ENCODE measurements at regions not wholly inside any gene's neighbourhood (a gene's known extent, or its start where the extent isn't known, plus 50 kb on each side); places are given as distances from the start of the nearest gene placed in this dataset.

- Histone ChIP-seq H3K27me3 (ENCODE audit: low read depth) (no peaks in the 10 kb centered on the region), H3K4me3 (no peak overlapping the region), H3K36me3 (no peaks in the 10 kb centered on the region), H3K27ac (no peak overlapping the region), H3K4me1 (no peaks in the 10 kb centered on the region), H3K9me3 (no peaks in the 10 kb centered on the region)
- ATAC-seq: no peak
- no peak for DNase-seq
- no peak for TF ChIP-seq CTCF (IDR thresholded peaks at IDR 0.05)
- intact Hi-C loops (cut with DNase I): no loop called here
These were observed 220.6 kb upstream of the LYZL1 start for GRCh38 chr10:29068302-29068701.

- TF ChIP-seq CTCF (IDR thresholded peaks at IDR 0.05): no peak
- H3K36me3 ChIP-seq: no peaks in the 10 kb centered on the region
- ATAC-seq (no peak), DNase-seq (no peak)
- no peaks in the 10 kb centered on the region for H3K27me3 ChIP-seq (ENCODE audit: low read depth)
- no peak overlapping the region for H3K27ac ChIP-seq
- intact Hi-C loops (cut with DNase I): no loop called here
- H3K4me1 ChIP-seq: no peaks in the 10 kb centered on the region
- H3K4me3 ChIP-seq: no peak overlapping the region
- H3K9me3 ChIP-seq: no peaks in the 10 kb centered on the region
These were observed 219.9 kb upstream of the LYZL1 start for GRCh38 chr10:29068966-29069365.

- ATAC-seq: no peak
- no peak overlapping the region for H3K27ac ChIP-seq
- no peaks in the 10 kb centered on the region for H3K9me3 ChIP-seq
- no peak overlapping the region for H3K4me3 ChIP-seq
- no peak for TF ChIP-seq CTCF (IDR thresholded peaks at IDR 0.05)
- no peak for DNase-seq
- H3K4me1 ChIP-seq: no peaks in the 10 kb centered on the region
- H3K27me3 ChIP-seq (ENCODE audit: low read depth): no peaks in the 10 kb centered on the region
- H3K36me3 ChIP-seq: no peaks in the 10 kb centered on the region
- intact Hi-C loops (cut with DNase I): no loop called here
These were observed 218.9 kb upstream of the LYZL1 start for GRCh38 chr10:29069941-29070340.

- DNase-seq (no peak), ATAC-seq (no peak)
- Histone ChIP-seq H3K9me3 (no peaks in the 10 kb centered on the region), H3K4me1 (no peaks in the 10 kb centered on the region), H3K27ac (no peak overlapping the region), H3K4me3 (no peak overlapping the region), H3K27me3 (ENCODE audit: low read depth) (no peaks in the 10 kb centered on the region), H3K36me3 (no peaks in the 10 kb centered on the region)
- intact Hi-C loops (cut with DNase I): no loop called here
- TF ChIP-seq CTCF (IDR thresholded peaks at IDR 0.05): no peak
These were observed 210.0 kb upstream of the LYZL1 start for GRCh38 chr10:29078919-29079318.

- no peaks in the 10 kb centered on the region for H3K36me3 ChIP-seq
- H3K27me3 ChIP-seq (ENCODE audit: low read depth): no peaks in the 10 kb centered on the region
- no peak for DNase-seq
- no peak overlapping the region for H3K4me3 ChIP-seq
- intact Hi-C loops (cut with DNase I): no loop called here
- no peak for ATAC-seq
- H3K9me3 ChIP-seq: no peaks in the 10 kb centered on the region
- H3K4me1 ChIP-seq: no peaks in the 10 kb centered on the region
- TF ChIP-seq CTCF (IDR thresholded peaks at IDR 0.05): no peak
- no peak overlapping the region for H3K27ac ChIP-seq
These were observed 207.6 kb upstream of the LYZL1 start for GRCh38 chr10:29081231-29081630.
